ENCODE measurements at regions not wholly inside any gene's neighbourhood (a gene's known extent, or its start where the extent isn't known, plus 50 kb on each side); places are given as distances from the start of the nearest gene placed in this dataset.
"Not testable (repeated sequence)": the region's sequence is repeated elsewhere in the genome, so short reads cannot be mapped to it uniquely, and the experiment has no call there.

DNA sequence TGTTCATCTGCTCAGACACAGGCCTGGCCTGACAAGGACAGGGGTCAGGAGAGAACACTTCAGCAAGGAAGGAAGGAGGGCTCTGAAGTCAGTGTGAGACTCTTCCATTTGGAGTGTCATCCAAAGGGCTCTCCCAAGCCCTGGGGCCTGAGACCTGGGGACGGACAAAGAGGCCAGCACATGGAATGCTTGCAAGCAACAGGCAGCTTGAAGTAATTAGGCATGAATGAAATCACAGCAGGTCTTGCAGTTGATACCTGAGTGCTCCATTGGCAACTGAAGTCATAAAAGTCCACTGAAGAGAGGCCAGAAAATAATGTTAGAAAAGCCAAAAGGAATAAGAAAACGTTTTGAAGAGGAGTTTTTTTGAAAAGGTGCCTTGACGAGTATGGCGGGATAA, 231.7 kb downstream of the VAPA start:
- no peak overlapping the region for H3K27ac ChIP-seq (ENCODE audit: low read length)
- no peaks in the 10 kb centered on the region for H3K36me3 ChIP-seq (ENCODE audit: control insufficient read depth in 2 of 2, extremely low read depth in 1 of 2, insufficient read depth in 1 of 2, low read length in 1 of 2)
- WGBS (ENCODE audit: insufficient coverage): 68% methylated on average over 4 of the region's 4 CpGs
- H3K4me1 Mint-ChIP-seq: peaks cover 0 to 1% (median 0%) of the 10 kb centered on the region in 3 donors
- H3K27me3 Mint-ChIP-seq: peaks cover 0 to 3% of the 10 kb centered on the region in 2 donors
- H3K27ac Mint-ChIP-seq: no peak overlapping the region
- ATAC-seq (replicated peaks in 1 of 4) (no peak), DNase-seq (no peak)
- no peaks in the 10 kb centered on the region for H3K9me3 Mint-ChIP-seq
- peaks cover 0 to 6% of the 10 kb centered on the region in 2 experiments for H3K27me3 ChIP-seq (replicated peaks in 1 of 2; ENCODE audit: control insufficient read depth in 2 of 2, extremely low read depth in 1 of 2, insufficient read depth in 2 of 2, low read length in 1 of 2)
- no peaks in the 10 kb centered on the region for H3K4me1 ChIP-seq (ENCODE audit: control insufficient read depth in 1 of 2, extremely low read depth in 1 of 2, insufficient read depth in 2 of 2, low read length in 2 of 2)
- H3K36me3 Mint-ChIP-seq: no peaks in the 10 kb centered on the region
- no peak overlapping the region for H3K4me3 Mint-ChIP-seq
- POLR2A ChIA-PET: no interaction called here
- CTCF ChIA-PET: no interaction called here
- H3K9me3 ChIP-seq: no peaks in the 10 kb centered on the region
- no peak overlapping the region for H3K4me3 ChIP-seq (ENCODE audit: control insufficient read depth in 1 of 2, extremely low read depth in 1 of 2, low read length in 1 of 2)

DNA sequence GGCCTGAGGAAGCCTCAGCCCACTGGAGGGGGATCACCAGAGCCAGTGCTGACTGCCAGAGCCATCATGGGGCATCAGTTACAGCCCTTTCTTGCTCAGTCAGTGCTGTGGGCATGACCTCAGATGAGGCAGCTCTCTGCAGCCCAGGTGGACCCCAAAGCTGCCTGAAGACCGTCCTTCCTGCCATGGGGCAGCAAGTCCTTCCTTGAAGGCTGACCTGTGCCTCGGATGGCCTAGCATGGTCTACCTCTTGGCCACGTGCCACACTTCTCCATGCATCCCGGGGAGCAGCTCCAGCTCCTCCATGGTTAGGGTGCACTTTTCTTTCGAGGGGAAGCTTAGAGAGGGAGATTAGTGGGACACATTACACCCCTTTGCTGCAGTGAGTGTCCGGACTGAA, 233.4 kb downstream of the VAPA start:
- ChIA-PET CTCF (no interaction called here), POLR2A (no interaction called here)
- Histone ChIP-seq H3K9me3 (no peaks in the 10 kb centered on the region), H3K4me3 (ENCODE audit: control insufficient read depth in 1 of 2, extremely low read depth in 1 of 2, low read length in 1 of 2) (no peak overlapping the region), H3K36me3 (ENCODE audit: control insufficient read depth in 2 of 2, extremely low read depth in 1 of 2, insufficient read depth in 1 of 2, low read length in 1 of 2) (no peaks in the 10 kb centered on the region), H3K27me3 (replicated peaks in 1 of 2; ENCODE audit: control insufficient read depth in 2 of 2, extremely low read depth in 1 of 2, insufficient read depth in 2 of 2, low read length in 1 of 2) (peaks cover 0 to 2% of the 10 kb centered on the region in 2 experiments), H3K4me1 (ENCODE audit: control insufficient read depth in 1 of 2, extremely low read depth in 1 of 2, insufficient read depth in 2 of 2, low read length in 2 of 2) (no peaks in the 10 kb centered on the region), H3K27ac (ENCODE audit: low read length) (no peak overlapping the region)
- no peak overlapping the region for H3K4me3 Mint-ChIP-seq
- no peaks in the 10 kb centered on the region for H3K36me3 Mint-ChIP-seq
- DNase-seq: no peak
- H3K27ac Mint-ChIP-seq: no peak overlapping the region
- peaks cover 0 to 9% (median 0%) of the 10 kb centered on the region in 3 donors for H3K9me3 Mint-ChIP-seq
- peaks cover 0 to 3% of the 10 kb centered on the region in 2 donors for H3K27me3 Mint-ChIP-seq
- no peak for ATAC-seq (replicated peaks in 1 of 4)
- 83% methylated on average over 1 of the region's 6 CpGs for WGBS (ENCODE audit: insufficient coverage)
- H3K4me1 Mint-ChIP-seq: no peaks in the 10 kb centered on the region

DNA sequence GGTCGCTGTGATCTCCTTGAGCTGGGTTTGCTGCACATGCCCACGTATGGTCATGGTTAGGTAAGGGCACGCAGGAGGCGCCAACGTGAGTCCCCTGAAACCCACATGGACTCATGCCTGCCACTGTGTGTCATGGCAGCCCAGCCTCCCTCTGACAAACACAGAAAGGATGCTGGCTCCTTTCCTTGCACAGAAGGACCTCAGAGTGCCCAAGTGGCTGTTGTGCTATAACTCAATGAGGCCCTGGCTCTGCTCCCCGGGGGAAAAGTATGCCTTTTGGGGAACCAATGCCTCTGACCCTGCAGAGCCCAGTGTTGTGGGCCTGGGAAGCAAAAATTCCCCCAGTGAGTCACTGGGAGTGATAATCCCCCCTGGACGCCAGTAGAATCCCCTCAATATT, 233.9 kb downstream of the VAPA start:
- POLR2A ChIA-PET: no interaction called here
- H3K9me3 Mint-ChIP-seq: peaks cover 0 to 9% (median 0%) of the 10 kb centered on the region in 3 donors
- H3K36me3 Mint-ChIP-seq: no peaks in the 10 kb centered on the region

DNA sequence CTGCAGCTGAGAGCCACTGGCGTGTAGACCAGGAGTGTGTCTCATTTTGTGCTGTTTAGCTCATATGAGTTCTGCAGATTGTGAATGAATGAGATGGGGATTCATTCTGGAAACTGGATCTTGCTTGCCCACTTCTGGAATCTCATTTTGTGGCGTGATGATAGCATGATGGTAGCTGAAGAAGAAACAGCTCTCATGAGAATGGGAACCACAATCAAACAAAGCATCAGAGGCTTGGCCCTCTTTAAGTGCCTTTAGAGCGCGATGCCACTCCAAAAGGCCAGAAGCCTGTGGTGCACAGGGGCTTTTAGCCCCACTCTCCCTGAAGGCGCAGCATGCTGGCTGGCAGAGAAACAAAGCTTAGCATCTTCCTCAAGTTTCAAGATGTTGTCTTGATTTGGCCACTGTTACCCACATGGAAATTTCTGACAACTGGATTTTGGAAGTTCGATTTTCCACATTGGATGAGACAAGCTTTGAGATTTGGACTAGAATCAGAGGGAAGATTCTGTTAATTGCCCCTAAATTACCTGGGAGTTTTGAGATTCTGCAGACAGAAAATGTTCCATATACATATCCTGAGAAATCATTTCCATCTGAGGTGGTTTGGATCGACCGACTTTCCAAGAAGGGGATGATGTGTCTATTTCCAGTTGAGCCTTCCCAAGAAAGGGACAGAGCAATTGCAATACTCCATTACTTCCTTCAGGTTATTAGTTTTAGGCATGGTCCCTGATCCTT, 234.5 kb downstream of the VAPA start:
- Mint-ChIP-seq H3K27me3 (no peaks in the 10 kb centered on the region), H3K4me1 (no peaks in the 10 kb centered on the region), H3K27ac (no peak overlapping the region), H3K9me3 (peaks cover 0 to 9% (median 0%) of the 10 kb centered on the region in 3 donors), H3K36me3 (no peaks in the 10 kb centered on the region), H3K4me3 (no peak overlapping the region)
- ATAC-seq (replicated peaks in 1 of 4): no peak
- H3K4me3 ChIP-seq (ENCODE audit: control insufficient read depth in 1 of 2, extremely low read depth in 1 of 2, low read length in 1 of 2): no peak overlapping the region
- DNase-seq: no peak
- no peaks in the 10 kb centered on the region for H3K36me3 ChIP-seq (ENCODE audit: control insufficient read depth in 2 of 2, extremely low read depth in 1 of 2, insufficient read depth in 1 of 2, low read length in 1 of 2)
- ChIA-PET CTCF (no interaction called here), POLR2A (no interaction called here)
- no peaks in the 10 kb centered on the region for H3K4me1 ChIP-seq (ENCODE audit: control insufficient read depth in 1 of 2, extremely low read depth in 1 of 2, insufficient read depth in 2 of 2, low read length in 2 of 2)
- 92% methylated on average over 2 of the region's 8 CpGs for WGBS (ENCODE audit: insufficient coverage)
- no peaks in the 10 kb centered on the region for H3K9me3 ChIP-seq
- H3K27ac ChIP-seq (ENCODE audit: low read length): no peak overlapping the region
- H3K27me3 ChIP-seq (replicated peaks in 1 of 2; ENCODE audit: control insufficient read depth in 2 of 2, extremely low read depth in 1 of 2, insufficient read depth in 2 of 2, low read length in 1 of 2): peaks cover 0 to 2% of the 10 kb centered on the region in 2 experiments

More for the DNA sequence above, 233.9 kb downstream of the VAPA start:
- Mint-ChIP-seq H3K27ac (no peak overlapping the region), H3K27me3 (peaks cover 0 to 3% of the 10 kb centered on the region in 2 donors), H3K4me3 (no peak overlapping the region), H3K4me1 (no peaks in the 10 kb centered on the region)
- peaks cover 0 to 2% of the 10 kb centered on the region in 2 experiments for H3K27me3 ChIP-seq (replicated peaks in 1 of 2; ENCODE audit: control insufficient read depth in 2 of 2, extremely low read depth in 1 of 2, insufficient read depth in 2 of 2, low read length in 1 of 2)
- no peaks in the 10 kb centered on the region for H3K4me1 ChIP-seq (ENCODE audit: control insufficient read depth in 1 of 2, extremely low read depth in 1 of 2, insufficient read depth in 2 of 2, low read length in 2 of 2)
- ATAC-seq (replicated peaks in 1 of 4): no peak
- no peak for DNase-seq
- no peak overlapping the region for H3K27ac ChIP-seq (ENCODE audit: low read length)
- no peaks in the 10 kb centered on the region for H3K9me3 ChIP-seq
- CTCF ChIA-PET: no interaction called here
- no peaks in the 10 kb centered on the region for H3K36me3 ChIP-seq (ENCODE audit: control insufficient read depth in 2 of 2, extremely low read depth in 1 of 2, insufficient read depth in 1 of 2, low read length in 1 of 2)
- no peak overlapping the region for H3K4me3 ChIP-seq (ENCODE audit: control insufficient read depth in 1 of 2, extremely low read depth in 1 of 2, low read length in 1 of 2)
- WGBS (ENCODE audit: insufficient coverage): 82% methylated on average over 6 of the region's 7 CpGs

DNA sequence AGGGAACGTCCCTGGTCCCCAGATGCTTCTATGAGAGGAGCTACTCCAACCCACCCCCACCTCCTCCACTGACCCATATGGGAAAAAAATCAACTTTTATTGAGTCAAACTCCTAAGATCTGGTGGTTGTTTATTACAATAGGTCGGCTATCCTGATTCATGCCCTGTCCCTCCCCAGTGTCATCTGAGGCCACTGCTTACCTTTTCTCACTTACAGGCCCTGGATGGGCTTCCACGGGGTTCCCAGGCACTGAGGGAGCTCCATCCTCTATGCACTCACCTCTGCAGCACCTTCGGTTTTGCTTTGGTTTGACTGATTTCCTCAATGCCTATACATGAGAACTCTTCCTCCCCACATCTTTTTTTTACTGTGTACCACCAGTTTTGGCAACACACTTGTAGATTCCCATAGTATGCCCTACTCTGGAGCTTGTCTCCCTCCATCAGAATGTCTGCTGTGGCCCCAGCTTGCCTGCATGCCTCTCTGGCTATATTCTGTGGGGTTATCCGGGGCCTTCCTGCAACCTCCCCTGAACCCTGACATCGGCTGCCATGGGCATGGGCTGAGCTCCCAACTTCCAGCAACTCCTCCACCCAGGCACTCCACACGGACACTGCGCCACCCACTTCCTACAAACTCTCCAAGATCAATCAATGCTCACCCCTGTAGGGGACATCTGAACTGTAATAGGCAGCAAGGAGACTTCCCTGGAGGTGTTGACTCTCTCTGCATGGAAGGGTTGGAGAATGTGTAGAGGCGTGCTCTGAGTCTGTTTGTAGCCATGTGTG, 236.1 kb downstream of the VAPA start:
- Mint-ChIP-seq H3K4me1 (no peaks in the 10 kb centered on the region), H3K27me3 (no peaks in the 10 kb centered on the region), H3K36me3 (no peaks in the 10 kb centered on the region), H3K9me3 (peaks cover 0 to 9% (median 0%) of the 10 kb centered on the region in 3 donors), H3K4me3 (no peak overlapping the region), H3K27ac (no peak overlapping the region)
- DNase-seq: no peak
- H3K36me3 ChIP-seq (ENCODE audit: control insufficient read depth in 2 of 2, extremely low read depth in 1 of 2, insufficient read depth in 1 of 2, low read length in 1 of 2): no peaks in the 10 kb centered on the region
- H3K27ac ChIP-seq (ENCODE audit: low read length): no peak overlapping the region
- no peaks in the 10 kb centered on the region for H3K4me1 ChIP-seq (ENCODE audit: control insufficient read depth in 1 of 2, extremely low read depth in 1 of 2, insufficient read depth in 2 of 2, low read length in 2 of 2)
- H3K4me3 ChIP-seq (ENCODE audit: control insufficient read depth in 1 of 2, extremely low read depth in 1 of 2, low read length in 1 of 2): no peak overlapping the region
- ChIA-PET POLR2A (no interaction called here), CTCF (interaction anchor here in 1 of 2 donors (0.8 kb wide), 1 partner anchor 36 kb away, joined by 3 read pairs; no protein-coding TSS in a partner anchor)
- ATAC-seq (replicated peaks in 1 of 4): no peak
- 90% methylated on average over 3 of the region's 9 CpGs for WGBS (ENCODE audit: insufficient coverage)
- peaks cover 0 to 2% of the 10 kb centered on the region in 2 experiments for H3K27me3 ChIP-seq (replicated peaks in 1 of 2; ENCODE audit: control insufficient read depth in 2 of 2, extremely low read depth in 1 of 2, insufficient read depth in 2 of 2, low read length in 1 of 2)
- no peaks in the 10 kb centered on the region for H3K9me3 ChIP-seq

DNA sequence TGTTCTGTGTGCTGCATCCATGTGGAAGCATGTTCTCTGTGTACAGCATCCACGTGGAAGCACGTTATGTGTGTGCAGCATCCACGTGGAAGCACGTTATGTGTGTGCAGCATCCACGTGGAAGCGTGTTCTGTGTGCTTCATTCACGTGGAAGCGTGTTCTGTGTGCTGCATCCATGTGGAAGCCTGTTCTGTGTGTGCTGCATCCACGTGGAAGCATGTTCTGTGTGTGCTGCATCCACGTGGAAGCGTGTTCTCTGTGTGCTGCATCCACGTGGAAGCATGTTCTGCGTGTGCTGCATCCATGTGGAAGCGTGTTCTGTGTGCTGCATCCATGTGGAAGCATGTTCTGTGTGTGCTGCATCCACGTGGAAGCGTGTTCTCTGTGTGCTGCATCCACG, 236.8 kb downstream of the VAPA start:
- H3K27ac ChIP-seq (ENCODE audit: low read length); H3K36me3 ChIP-seq (ENCODE audit: control insufficient read depth in 2 of 2, extremely low read depth in 1 of 2, insufficient read depth in 1 of 2, low read length in 1 of 2); ATAC-seq (replicated peaks in 1 of 4); H3K4me3 ChIP-seq (ENCODE audit: control insufficient read depth in 1 of 2, extremely low read depth in 1 of 2, low read length in 1 of 2); H3K27me3 Mint-ChIP-seq; POLR2A ChIA-PET; H3K9me3 Mint-ChIP-seq; H3K9me3 ChIP-seq; CTCF ChIA-PET; H3K36me3 Mint-ChIP-seq; H3K4me1 ChIP-seq (ENCODE audit: control insufficient read depth in 1 of 2, extremely low read depth in 1 of 2, insufficient read depth in 2 of 2, low read length in 2 of 2); H3K27me3 ChIP-seq (replicated peaks in 1 of 2; ENCODE audit: control insufficient read depth in 2 of 2, extremely low read depth in 1 of 2, insufficient read depth in 2 of 2, low read length in 1 of 2); H3K4me3 Mint-ChIP-seq; H3K27ac Mint-ChIP-seq; H3K4me1 Mint-ChIP-seq; DNase-seq: not testable (repeated sequence)
- 80% methylated on average over 14 of the region's 17 CpGs for WGBS (ENCODE audit: insufficient coverage)

Data from T-cell (primary cell).